GM21528 (cell line): ENCODE measurements at regions not wholly inside any gene's neighbourhood (a gene's known extent, or its start where the extent isn't known, plus 50 kb on each side); places are given as distances from the start of the nearest gene placed in this dataset.

Source experiments
- ATAC-seq: cut with Tn5 transposase; IDR thresholded peaks from one replicate; pipeline ENCODE4 v1.9.1; 2021; ENCODE audit warnings: mild to moderate bottlenecking, moderate library complexity; ENCODE audit not compliant: unreplicated experiment, low FRiP score

DNA sequence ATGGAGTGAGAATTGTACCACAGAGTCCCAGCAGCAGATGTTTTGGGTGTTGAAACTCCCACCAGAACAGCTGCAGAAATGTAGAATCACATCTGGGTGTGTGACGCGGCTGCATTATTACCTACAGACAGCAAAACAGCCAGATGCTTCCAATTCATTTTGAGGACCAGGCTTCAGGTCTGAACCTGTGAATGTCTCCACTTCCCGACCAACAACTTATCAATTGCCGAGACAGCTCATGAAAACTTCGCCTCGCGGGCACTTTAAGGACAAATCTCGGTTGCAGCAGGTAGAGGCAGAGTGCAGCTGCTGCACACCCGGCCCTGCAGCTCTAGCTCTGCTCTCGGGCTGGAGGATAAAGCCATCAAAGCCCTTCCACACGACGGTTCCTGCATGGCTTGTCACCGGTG is 202.0 kb downstream of the HRH4 start:
- no peak for ATAC-seq

GRCh38 chr18:24663026-24663425 is 202.6 kb downstream of the HRH4 start:
- ATAC-seq: no peak

GRCh38 chr18:24669015-24669414 is 208.6 kb downstream of the HRH4 start:
- no peak for ATAC-seq

GRCh38 chr18:24669502-24669901 is 209.1 kb downstream of the HRH4 start:
- no peak for ATAC-seq

DNA sequence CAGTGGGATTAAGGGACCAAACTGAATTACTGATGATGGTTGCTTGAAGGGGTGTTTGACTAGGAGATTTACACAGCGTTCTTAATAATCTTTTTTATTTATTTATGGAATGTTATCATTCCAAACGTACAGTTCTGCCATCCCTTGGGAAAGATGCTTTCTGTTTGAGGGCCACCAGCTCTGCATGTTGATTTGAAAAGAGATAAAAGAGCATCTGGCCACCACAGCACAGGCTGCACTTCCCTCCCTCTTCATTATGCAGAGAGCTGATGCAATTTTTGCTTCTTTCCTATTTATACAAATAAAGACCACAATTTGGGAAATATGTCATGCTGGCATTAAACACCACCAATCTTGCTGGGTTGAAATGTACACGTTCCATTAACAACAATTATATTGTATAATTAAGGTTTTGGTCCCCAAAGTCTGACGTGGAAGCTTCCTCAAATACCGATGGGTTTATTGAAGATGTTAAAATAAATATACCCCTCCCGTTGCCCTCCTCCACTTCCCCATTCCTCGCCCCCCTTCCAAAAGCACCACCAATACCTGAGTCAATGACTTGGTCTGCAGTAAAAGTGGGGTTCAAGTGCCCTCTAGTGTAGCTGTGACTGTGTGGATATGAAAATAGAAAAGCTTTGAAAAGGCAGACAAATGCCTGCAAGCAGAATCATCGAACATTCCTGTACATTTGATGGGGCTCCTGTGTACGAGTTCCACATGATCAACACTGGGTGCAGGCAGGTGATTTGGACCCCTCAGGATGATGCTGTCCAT is 211.9 kb downstream of the HRH4 start:
- no peak for ATAC-seq

DNA sequence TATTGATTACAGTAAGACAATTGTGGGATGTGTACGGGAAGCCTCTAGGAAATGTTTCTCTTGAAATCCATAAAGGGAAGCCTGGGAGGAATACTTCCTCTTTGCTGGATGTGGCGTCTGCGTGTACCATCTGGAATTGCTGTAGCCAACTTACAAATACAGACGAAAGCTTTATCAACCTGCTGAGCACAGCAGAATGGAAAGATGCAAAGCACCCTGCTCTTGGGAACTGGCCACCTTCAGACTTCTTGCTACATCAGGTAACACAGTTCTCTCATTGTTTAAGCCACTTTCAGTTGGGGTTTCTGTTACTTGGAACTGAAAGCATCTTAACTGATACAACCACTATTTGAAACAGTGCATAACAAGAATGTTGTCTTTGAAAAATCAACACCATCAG is 213.8 kb downstream of the HRH4 start:
- ATAC-seq: no peak

DNA sequence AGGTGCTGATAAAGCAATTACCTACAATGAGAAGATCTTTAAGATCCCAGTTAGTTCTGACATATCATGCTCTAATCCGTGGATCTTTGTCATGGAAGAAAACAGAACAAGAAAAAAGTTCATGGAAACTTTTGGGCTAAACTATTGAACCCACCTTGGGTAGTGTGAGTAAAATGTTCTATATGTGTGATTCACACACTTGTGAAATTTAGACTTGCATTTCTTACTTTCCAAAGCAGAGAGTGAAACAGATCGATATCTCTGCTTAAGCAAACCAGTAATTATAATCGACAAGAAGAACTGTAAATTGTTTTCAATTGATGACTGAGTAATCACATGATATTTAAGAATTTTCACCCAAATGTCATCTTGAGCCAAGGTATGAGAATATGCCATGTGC is 214.2 kb downstream of the HRH4 start:
- ATAC-seq: no peak

- no peak for ATAC-seq
Measured at GRCh38 chr18:24677011-24677410, 216.6 kb downstream of the HRH4 start.

DNA sequence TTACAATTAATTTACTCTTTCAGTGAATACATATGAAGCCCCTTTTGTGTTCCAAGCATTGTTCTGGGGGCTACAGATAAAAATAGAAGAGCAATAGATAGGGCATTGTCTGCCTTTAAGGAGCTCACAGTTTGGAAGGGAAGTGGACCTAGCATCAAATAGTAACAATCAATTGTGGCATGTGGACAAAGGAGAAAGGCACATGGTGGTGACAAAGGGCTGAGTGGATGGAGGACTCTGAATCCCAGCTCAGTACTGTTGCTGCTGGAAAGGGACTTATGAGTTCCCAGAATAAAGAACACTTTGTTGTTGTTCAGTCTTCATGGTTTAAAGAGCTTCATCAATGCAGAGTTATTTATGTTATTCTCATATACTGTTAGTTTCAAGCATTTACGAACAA is 217.7 kb downstream of the HRH4 start:
- no peak for ATAC-seq

- no peak for ATAC-seq
Measured at GRCh38 chr18:24678626-24679025, 218.2 kb downstream of the HRH4 start.

GRCh38 chr18:24679062-24679461 is 218.6 kb downstream of the HRH4 start:
- ATAC-seq: no peak

DNA sequence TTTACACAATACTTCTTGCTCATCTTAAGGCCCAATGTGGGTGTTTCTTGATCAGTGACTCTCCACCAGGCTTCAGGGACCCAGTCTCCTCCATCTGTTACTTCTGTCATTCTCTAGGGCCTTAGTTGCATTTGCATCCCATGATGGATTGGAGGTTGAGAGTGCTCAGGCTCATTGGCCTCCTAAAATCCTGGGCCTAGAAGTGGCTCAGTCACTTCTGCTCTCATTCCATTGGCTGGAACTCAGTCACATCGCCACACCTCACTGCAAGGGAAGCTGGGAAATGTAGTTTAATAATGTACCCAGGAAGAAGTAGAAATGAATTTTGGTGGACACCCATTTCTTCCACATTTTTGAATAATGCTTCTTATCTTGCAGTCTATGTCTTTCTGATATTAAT is 223.5 kb downstream of the HRH4 start:
- ATAC-seq: no peak

- no peak for ATAC-seq
Measured at GRCh38 chr18:24685254-24685959, 225.0 kb downstream of the HRH4 start.

GRCh38 chr18:24695168-24695567 is 234.7 kb downstream of the HRH4 start:
- ATAC-seq: no peak

DNA sequence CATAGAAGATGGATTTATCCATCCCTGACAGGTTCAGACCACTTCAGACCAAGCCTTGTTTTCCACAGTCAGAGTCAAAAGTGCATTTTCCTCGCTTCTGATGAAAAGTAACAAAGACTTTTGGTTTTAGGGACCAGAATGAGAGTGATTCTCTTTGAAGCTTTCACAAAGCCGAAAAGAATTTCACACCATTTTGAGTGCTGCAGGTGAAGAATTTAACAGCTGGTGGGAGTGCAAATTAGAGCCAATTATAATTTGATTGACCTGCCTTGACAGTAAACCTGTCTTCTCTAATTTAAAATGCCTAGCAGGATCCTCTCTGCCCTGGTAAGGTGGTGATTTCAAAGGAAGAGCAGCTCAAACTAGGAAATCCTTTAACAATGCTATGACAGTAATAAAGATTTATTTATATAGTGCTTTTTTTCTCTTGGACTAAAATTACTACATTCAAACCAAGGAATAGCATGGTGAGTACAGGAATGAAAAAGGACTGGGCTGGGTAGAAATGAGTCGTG is 241.6 kb downstream of the HRH4 start:
- no peak for ATAC-seq

DNA sequence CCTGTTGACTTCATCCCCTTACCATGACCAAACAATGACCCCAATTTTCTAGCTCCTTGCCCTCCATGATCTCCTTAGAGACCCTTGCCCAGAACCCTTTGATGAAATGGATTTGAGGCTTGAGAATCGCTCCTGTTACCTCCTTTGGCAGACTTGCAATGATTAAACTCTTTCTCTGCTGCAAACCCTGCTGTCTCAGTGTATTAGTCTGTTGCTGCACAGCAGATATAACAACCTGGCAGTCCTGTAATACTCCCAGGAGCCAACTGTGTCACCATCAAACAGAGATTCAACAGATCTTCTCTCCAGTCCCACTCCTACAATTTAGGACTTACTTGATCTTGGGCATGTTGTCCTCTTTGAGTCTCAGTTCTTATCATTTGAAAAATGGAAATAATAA is 242.9 kb downstream of the HRH4 start:
- ATAC-seq: no peak

- no peak for ATAC-seq
Measured at GRCh38 chr18:24704946-24705630, 244.7 kb downstream of the HRH4 start.

DNA sequence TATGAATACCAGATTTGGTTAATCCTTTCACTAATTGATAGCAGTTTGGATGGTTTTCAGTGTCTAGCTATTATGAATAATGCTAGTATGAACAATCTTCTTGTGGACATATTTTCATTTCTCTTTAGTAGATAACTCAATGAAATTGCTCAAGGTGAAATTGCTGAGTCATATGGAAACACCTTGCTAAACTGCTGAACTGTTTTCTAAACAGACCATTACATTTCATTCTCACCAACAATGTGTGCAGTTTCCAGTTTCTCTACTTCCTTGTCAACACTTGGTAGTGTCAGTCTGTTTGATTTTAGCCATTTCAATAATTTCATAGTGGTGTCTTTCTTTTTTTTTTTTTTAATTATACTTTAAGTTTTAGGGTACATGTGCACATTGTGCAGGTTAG is 250.0 kb downstream of the HRH4 start:
- no peak for ATAC-seq

DNA sequence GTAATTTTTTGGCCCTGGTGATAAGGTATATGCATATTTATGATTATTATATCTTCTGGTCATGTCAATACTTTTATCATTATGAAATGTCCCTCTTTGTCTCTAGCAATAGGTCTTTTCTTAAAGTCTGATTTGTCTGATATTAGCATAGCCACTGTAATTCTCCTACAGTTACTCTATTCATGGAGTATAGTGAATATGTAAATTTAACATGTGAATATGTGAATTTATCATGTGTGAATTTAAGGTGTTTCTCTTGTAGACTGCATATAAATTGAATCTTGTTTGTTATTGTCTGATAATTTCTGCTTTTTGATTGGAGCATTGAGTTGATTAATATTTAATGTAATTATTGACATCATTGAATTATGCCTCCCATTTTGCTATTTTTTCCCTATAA is 259.4 kb downstream of the HRH4 start:
- ATAC-seq: no peak

DNA sequence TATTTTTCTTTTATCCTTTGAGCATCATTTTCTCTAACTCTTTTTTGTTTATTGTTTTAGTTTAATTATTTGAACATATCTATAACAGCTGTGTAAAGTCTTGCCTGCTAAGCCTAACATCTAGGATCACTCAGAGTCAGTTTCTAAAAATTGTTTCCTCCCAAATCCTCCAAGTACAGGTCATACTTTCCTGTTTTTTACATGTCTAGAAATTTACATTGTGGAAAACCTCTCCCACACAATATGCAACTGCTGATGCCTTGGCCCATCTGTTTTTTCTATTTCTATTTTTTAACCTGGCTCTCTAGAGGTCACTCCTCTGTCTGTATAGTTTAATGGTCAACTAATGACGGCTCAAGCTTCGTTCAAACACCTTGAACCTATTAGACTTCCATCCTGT is 261.0 kb downstream of the HRH4 start:
- ATAC-seq: no peak

GRCh38 chr18:24725644-24726415 is 265.4 kb downstream of the HRH4 start:
- ATAC-seq: no peak
